ENCODE measurements at regions not wholly inside any gene's neighbourhood (a gene's known extent, or its start where the extent isn't known, plus 50 kb on each side); places are given as distances from the start of the nearest gene placed in this dataset.

GRCh38 chr3:66592016-66592761 is 91.4 kb upstream of the LRIG1 start:
- TF ChIP-seq, protein P1, sequence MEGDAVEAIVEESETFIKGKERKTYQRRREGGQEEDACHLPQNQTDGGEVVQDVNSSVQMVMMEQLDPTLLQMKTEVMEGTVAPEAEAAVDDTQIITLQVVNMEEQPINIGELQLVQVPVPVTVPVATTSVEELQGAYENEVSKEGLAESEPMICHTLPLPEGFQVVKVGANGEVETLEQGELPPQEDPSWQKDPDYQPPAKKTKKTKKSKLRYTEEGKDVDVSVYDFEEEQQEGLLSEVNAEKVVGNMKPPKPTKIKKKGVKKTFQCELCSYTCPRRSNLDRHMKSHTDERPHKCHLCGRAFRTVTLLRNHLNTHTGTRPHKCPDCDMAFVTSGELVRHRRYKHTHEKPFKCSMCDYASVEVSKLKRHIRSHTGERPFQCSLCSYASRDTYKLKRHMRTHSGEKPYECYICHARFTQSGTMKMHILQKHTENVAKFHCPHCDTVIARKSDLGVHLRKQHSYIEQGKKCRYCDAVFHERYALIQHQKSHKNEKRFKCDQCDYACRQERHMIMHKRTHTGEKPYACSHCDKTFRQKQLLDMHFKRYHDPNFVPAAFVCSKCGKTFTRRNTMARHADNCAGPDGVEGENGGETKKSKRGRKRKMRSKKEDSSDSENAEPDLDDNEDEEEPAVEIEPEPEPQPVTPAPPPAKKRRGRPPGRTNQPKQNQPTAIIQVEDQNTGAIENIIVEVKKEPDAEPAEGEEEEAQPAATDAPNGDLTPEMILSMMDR (IDR thresholded peaks at IDR 0.05), result no peak
- no peak for DNase-seq (ENCODE audit: low spot score)
- H3K4me3 ChIP-seq, result peak overlapping the region; percentile 34
- H3K27ac ChIP-seq, result peak overlapping the region; percentile 45 to 75

DNA sequence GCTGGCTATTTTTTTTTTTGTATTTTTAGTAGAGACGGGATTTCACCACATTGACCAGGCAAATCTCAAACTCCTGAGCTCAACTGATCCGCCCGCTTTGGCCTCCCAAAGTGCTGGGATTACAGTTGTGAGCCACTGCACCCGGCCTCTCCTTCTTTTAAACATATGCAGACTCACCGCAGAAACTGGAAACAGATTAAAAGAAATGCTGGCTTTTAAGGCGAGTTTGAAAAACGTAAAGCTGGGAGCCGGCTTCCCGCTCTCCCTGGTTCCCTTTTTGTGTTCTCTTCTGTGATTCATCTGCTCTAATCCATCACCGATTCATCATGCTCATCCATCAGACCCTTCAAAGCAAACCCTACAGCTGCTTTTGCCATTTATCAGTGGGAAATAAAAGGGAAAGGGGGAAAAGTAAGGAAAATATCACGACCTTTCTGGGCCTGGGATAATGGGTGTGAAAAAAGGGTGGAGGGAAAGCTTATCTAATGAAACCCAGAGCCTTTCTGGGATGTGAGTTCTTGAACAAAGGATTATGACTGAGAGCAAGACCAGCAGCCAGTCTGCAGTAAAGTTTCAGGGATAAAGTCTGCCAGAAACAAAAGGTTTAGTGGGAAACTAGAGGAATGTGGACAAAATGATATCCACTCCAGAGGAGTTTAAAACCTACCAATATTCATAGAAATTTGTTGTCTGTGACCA is 92.3 kb upstream of the LRIG1 start:
- TF ChIP-seq, protein P1 (IDR thresholded peaks at IDR 0.05), result no peak
- Histone ChIP-seq H3K4me3 (peak overlapping the region; percentile 34), H3K27ac (peak overlapping the region; percentile 45 to 75)
- DNase-seq (ENCODE audit: low spot score), result no peak

DNA sequence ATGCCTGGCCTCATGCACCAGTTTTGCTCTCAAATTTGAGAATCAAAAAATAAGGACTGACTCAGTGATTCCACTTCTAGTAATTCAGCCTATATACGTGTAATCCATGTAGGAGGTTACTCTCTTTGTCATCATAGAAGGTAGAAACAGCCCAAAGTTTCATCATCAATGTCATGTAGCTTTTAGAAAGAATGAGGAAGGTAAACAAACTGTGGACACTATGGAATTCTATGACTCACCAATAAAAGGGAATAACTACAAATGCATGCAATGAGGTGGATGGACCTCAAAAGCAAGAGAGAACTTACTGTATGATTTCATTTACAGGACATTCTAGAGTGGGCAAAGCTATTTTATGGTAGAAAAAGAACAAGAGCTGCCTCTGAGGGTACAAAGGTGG is 93.2 kb upstream of the LRIG1 start:
- no peak overlapping the region for H3K27ac ChIP-seq
- no peak for DNase-seq (ENCODE audit: low spot score)
- TF ChIP-seq, protein P1 (IDR thresholded peaks at IDR 0.05), result no peak
- no peak overlapping the region for H3K4me3 ChIP-seq

DNA sequence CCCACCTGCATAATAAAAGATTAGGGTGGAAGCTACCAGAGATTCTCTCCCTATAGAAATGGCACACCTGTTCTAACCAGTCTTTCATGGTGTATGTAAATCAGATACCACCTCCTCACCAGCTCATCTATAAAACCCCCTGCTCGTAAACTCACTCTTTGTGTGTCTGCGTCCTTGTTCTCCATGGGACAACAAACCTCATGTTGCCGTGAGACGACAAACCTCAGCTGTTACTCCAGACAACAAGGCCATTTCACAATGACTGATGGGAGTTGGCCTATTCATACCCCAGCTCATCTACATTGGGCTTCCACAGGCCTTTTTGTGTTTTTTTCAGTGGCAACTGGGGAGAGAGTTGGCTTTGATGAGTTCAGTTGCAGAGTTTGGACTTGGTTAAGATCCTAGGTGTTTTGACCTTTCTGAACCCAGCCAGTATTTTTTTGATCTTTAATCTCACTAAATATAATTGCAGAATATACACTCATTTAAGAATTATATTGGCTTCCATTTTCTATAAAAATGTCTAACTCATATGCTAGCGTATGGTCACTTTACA is 96.6 kb upstream of the LRIG1 start:
- TF ChIP-seq, protein P1 (IDR thresholded peaks at IDR 0.05), result no peak
- H3K27ac ChIP-seq, result no peak overlapping the region
- DNase-seq (ENCODE audit: low spot score), result no peak
- H3K4me3 ChIP-seq, result no peak overlapping the region

DNA sequence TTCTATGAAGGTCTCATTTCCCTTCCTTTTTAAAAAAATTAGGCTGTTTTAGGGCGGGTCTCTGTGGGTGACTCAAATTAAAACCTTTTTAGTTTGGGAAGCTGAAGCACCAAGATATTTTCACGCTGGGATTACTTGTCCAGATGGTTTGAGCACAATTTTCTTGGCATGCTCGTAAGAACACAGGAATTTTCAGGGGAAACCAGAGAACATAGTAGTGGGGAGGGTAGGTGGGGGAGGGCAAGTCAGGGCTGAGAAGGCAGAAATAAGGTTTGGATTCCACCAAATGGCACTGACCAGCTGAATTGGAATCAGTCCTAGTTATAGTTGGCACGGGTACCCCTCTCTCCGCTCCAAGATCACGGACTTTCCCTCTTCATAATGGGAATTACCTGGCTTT is 97.3 kb upstream of the LRIG1 start:
- no peak for DNase-seq (ENCODE audit: low spot score)
- peak overlapping the region; percentile 22 for H3K4me3 ChIP-seq
- TF ChIP-seq, protein P1 (IDR thresholded peaks at IDR 0.05), result no peak
- peak overlapping the region; percentile 30 to 52 for H3K27ac ChIP-seq

DNA sequence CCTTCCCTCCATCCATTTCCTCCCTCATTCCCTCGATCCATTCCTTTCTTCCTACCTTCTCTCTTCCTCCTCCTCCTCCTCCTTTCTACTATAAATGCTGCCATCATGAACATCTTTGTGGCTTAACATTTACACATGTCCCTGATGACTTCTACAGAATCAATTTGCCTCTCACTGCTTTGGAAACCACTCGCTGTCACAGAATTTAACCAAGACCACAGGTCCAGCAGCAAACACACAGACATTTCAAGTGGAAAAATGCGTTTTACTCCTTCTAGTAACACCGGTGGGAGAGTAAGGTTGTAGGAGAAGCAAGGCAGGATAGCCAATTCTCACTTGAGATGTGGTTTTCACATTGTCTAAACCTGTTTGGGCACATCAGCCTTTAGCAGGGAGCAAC is 101.4 kb upstream of the LRIG1 start:
- TF ChIP-seq, protein P1 (IDR thresholded peaks at IDR 0.05), result no peak
- Histone ChIP-seq H3K4me3 (no peak overlapping the region), H3K27ac (no peak overlapping the region)
- DNase-seq (ENCODE audit: low spot score), result no peak
